Testis (tissue), 2 donors: ENCODE measurements at regions not wholly inside any gene's neighbourhood (a gene's known extent, or its start where the extent isn't known, plus 50 kb on each side); places are given as distances from the start of the nearest gene placed in this dataset.

Experiments
- POLR2A ChIP-seq: fragments of 450-650 bp; IDR thresholded peaks from one replicate; pipeline ENCODE4 v1.6.1; 2017; ENCODE audit warnings: antibody characterized with exemption, mild to moderate bottlenecking, moderate library complexity
- TF ChIP-seq, protein P1 (sequence below), 3 experiments: fragments of 450-650 bp in 2 of 3; fragments of 200-600 bp in 1 of 3; sonication (generic) in 1 of 3; IDR thresholded peaks; one replicate each; pipeline ENCODE4 v1.5.1; 2016 to 2019; ENCODE audit warnings: antibody characterized with exemption in 3 of 3, mild to moderate bottlenecking in 2 of 3, moderate library complexity in 1 of 3

GRCh38 chr2:221346411-221346810 lies 225.7 kb downstream of the EPHA4 start:
- TF ChIP-seq, protein P1, sequence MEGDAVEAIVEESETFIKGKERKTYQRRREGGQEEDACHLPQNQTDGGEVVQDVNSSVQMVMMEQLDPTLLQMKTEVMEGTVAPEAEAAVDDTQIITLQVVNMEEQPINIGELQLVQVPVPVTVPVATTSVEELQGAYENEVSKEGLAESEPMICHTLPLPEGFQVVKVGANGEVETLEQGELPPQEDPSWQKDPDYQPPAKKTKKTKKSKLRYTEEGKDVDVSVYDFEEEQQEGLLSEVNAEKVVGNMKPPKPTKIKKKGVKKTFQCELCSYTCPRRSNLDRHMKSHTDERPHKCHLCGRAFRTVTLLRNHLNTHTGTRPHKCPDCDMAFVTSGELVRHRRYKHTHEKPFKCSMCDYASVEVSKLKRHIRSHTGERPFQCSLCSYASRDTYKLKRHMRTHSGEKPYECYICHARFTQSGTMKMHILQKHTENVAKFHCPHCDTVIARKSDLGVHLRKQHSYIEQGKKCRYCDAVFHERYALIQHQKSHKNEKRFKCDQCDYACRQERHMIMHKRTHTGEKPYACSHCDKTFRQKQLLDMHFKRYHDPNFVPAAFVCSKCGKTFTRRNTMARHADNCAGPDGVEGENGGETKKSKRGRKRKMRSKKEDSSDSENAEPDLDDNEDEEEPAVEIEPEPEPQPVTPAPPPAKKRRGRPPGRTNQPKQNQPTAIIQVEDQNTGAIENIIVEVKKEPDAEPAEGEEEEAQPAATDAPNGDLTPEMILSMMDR (IDR thresholded peaks at IDR 0.05): no peak
- no peak for TF ChIP-seq POLR2A
